ENCODE measurements at regions not wholly inside any gene's neighbourhood (a gene's known extent, or its start where the extent isn't known, plus 50 kb on each side); places are given as distances from the start of the nearest gene placed in this dataset.

DNA sequence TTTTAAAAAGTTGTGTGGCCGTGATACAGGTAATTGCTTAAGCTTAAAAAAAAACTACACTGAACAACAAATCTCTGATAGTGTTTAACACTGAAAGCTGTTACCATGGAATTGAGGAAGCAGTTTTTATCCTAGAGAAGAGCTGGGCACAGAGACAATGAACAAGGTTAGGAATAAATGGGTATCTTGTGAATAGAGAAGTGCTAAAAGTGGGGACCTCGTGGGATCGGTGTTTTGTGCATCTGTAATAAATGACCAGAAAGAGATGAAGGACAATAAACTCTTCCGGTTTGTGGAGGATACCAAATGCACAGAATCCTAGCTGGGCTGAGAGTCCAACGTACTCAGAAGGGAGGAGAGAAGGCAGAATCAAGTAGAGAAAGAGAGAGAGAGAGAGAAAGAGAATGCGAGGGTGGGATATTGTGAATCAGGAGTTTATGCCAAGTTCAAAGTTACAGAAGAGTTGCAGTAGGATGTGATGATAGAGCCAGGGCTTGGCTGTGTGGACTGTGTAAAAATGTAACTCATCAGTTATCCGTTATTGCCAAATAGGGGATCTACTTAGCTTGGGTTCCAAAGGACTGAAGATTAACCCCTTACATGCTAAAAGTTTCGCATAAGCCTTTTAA is 148.9 kb downstream of the IL20RB start:
- TF ChIP-seq POLR2A (IDR thresholded peaks at IDR 0.05; ENCODE audit: low read depth, low read length) (no peak), POLR2AphosphoS5 (IDR thresholded peaks at IDR 0.05; ENCODE audit: low read depth, low read length) (no peak)
